Fibroblast of pulmonary artery (primary cell): ENCODE measurements at regions not wholly inside any gene's neighbourhood (a gene's known extent, or its start where the extent isn't known, plus 50 kb on each side); places are given as distances from the start of the nearest gene placed in this dataset.

Experiments used
- DNase-seq: peaks from one replicate; pipeline ENCODE4 v3.0.0-alpha.2; 2010; ENCODE audit warnings: low read depth
- H3K4me3 ChIP-seq: replicated peaks from 2 replicates; pipeline ENCODE4 v1.5.1; 2011; ENCODE audit warnings: low read depth, mild to moderate bottlenecking, control low read depth, low read length, moderate library complexity
- TF ChIP-seq, protein P1 (sequence below): IDR thresholded peaks from 2 replicates; pipeline ENCODE4 v1.5.1; 2011; ENCODE audit warnings: mild to moderate bottlenecking, control low read depth, low read length, inconsistent platforms; ENCODE audit errors: missing control alignments

DNA sequence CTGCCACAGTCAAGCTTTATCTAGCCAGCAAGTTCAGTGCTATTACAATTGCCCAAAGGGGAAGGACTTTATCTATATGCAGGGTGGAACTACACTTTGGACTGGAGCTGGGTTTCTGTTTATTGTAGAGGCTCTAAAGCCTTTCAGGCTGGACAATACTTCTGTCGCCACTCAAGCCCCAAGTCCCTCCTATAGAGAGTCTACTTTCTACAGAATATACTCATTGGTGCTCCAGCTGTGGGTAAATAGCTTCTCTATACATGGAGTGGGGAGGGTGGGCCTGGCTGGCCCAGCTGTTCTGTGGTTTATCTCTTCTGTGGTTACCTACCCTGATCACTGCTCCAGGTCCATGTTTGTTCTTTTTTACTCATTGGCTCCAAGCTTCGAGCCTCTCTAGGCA is 151.8 kb upstream of the MYLIP start:
- no peak overlapping the region for H3K4me3 ChIP-seq
- TF ChIP-seq, protein P1, sequence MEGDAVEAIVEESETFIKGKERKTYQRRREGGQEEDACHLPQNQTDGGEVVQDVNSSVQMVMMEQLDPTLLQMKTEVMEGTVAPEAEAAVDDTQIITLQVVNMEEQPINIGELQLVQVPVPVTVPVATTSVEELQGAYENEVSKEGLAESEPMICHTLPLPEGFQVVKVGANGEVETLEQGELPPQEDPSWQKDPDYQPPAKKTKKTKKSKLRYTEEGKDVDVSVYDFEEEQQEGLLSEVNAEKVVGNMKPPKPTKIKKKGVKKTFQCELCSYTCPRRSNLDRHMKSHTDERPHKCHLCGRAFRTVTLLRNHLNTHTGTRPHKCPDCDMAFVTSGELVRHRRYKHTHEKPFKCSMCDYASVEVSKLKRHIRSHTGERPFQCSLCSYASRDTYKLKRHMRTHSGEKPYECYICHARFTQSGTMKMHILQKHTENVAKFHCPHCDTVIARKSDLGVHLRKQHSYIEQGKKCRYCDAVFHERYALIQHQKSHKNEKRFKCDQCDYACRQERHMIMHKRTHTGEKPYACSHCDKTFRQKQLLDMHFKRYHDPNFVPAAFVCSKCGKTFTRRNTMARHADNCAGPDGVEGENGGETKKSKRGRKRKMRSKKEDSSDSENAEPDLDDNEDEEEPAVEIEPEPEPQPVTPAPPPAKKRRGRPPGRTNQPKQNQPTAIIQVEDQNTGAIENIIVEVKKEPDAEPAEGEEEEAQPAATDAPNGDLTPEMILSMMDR = no peak
- DNase-seq = no peak

DNA sequence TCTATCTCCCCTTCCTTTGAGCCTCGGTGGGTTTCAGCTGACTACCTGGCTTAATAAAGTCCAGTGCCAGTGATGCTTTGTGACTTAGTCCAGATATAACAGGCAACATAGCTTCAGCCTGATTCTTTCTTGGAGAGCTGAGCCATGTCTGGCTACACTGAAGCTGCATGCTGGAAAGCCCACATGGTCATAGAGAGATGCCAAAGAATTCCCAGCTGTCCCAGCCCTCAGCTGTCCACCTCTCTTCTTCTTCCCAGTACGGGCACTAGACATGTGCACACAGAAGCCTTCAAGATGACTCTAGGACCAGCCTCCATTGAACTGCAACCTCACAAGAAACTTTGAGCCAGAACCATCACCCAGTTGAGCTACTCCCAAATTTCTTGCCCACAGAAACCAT is 154.1 kb upstream of the MYLIP start:
- TF ChIP-seq, protein P1 = no peak
- H3K4me3 ChIP-seq = no peak overlapping the region
- DNase-seq = no peak

DNA sequence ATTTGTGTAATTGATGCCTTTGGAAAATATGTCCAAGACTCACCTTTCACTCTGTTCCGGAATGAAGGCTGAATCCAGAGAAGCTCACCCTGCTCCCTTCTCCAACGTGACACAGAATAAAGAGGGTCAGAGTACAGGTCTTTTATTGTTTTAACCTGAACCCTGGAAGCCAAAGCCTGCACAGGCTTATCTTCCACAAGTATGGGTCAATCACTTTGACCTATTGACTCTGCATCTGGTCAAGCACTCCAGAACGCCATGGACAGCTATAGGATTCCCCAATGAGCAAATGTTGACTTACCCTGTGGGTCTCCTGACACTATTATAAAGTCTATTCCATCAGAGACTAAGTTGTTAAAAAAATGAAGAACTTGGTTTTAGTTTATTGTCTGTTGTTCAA is 158.4 kb upstream of the MYLIP start:
- no peak for DNase-seq
- TF ChIP-seq, protein P1 = no peak

DNA sequence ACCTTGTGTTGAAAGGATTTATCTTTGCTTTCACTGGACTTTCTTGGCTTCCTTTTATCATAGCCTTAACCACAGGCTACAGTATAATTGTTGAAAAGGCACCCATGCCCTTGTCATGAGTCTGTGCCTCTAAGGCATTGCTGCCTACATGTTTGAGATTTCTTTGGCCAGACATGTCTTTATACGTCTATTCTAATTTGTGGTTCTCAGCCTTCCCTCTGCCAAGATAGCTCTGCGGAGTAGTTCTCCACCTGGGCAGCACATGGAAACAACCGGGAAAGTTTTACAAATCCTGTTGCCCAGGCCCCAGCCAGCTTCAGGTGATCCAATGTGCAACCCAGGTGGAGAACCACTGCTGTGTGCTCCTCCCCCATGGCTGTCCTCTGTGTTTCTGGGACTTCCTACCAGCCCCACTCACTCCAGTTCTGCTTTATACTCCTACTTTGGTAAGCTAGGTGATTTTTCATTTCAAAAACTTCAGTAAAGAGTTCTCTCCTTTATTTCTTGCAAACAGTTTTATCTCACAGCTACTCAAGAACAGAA is 159.6 kb upstream of the MYLIP start:
- H3K4me3 ChIP-seq = no peak overlapping the region
- DNase-seq = no peak
- TF ChIP-seq, protein P1 = no peak

More for the DNA sequence above, 158.4 kb upstream of the MYLIP start:
- H3K4me3 ChIP-seq = no peak overlapping the region

DNA sequence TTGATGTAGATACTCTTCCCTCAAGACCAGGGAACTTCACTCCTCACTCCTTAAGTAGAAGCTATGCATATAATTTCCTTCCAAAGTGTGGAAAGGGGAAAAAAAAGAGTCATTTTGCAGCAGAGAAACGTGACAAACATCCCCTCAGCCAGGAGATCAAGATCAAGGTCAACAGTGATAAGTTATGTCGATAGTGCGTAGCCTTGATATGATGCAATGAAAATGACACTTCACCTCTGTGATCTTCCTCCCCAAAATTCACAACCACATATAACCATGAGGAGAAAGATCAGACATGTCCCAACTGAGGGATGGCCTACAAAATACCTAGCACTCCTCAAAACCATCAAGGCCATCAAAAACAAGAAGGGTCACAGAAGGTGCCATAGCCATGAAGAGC is 160.4 kb upstream of the MYLIP start:
- no peak for DNase-seq
- no peak overlapping the region for H3K4me3 ChIP-seq
- TF ChIP-seq, protein P1 = no peak

DNA sequence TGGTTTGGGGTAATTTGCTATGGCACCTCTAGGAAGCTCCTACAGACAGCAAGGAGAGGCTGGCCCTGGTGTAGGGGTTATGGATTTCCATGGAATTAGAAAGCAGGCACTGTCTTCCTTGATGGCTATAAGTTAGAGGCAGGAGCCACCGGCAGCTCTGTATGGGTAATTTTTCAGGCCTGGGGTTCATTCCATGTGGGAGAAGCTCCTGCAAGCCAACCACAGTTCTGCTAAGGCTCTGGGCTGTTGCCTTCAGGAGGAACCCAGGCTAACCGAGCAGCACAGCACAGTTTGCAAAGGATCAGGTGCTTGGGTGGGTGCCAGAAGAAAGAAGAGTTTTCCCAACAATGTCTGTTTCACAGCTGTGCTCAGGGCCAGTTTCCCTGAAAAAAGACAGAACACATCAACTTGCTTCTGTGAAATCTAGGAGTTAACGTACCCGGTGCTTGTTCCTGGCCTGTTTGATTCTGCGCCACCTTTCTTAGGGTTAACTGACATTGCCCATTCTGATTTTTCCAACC is 162.8 kb upstream of the MYLIP start:
- TF ChIP-seq, protein P1 = no peak
- no peak for DNase-seq
- no peak overlapping the region for H3K4me3 ChIP-seq

DNA sequence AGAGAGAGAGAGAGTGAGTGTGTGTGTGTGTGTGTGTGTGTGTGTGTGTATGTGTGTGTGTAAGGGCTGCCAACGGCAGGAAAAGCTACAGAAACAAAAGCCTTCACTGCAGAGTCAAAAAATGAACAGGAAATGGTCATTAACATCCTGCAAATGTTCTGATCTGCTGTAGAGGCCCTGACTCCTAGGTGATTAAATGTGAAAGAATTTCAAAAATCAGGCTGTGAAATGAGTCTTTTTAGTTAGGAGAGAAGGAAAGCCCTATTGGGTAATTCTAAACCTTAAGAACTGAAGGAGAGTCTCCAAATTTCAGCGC is 166.5 kb upstream of the MYLIP start:
- H3K4me3 ChIP-seq = no peak overlapping the region
- TF ChIP-seq, protein P1 = no peak
- DNase-seq = peak; percentile 93
